ENCODE measurements at regions not wholly inside any gene's neighbourhood (a gene's known extent, or its start where the extent isn't known, plus 50 kb on each side); places are given as distances from the start of the nearest gene placed in this dataset.

DNA sequence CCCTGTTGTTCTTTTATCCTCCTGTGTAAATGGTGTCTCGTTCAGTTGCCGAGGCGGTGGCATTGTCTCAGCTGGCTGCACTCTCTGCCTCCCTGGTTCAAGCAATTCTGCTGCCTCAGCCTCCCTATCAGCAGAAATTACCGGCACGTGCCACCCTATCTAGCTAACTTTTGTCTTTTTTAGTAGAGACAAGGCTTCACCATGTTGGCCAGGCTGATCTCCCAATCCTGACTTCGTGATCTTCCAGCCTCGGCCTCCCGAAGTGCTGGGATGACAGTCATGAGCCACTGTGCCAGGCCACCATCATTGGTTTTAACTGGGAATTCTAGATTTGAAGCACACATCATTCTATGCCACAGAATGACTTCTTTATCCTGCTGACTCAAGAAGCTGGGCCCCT is 175.3 kb upstream of the ALG10B start:
- DNase-seq, result no peak

- no peak for DNase-seq
These were observed 174.7 kb upstream of the ALG10B start for GRCh38 chr12:38141861-38142260.

- no peak for DNase-seq
These were observed 173.6 kb upstream of the ALG10B start for GRCh38 chr12:38142974-38143373.

DNA sequence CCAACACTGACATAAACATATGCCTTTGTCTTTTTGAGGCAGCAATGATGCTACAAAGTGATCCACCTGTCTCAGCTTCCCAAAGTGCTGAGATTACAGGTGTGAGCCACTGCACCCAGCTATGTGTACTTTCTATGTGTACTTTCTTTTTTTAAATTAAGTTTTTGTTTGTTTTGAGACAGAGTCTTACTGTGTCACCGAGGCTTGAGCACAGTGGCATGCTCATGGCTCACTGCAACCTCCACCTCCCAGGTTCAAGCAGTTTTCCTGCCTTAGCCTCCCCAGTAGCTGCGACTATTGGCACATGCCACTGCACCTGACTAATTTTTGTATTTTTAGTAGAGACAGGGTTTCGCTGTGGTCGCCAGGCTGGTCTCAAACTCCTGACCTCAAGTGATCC is 172.5 kb upstream of the ALG10B start:
- no peak for DNase-seq

GRCh38 chr12:38144601-38145436 is 171.8 kb upstream of the ALG10B start:
- DNase-seq, result no peak

DNA sequence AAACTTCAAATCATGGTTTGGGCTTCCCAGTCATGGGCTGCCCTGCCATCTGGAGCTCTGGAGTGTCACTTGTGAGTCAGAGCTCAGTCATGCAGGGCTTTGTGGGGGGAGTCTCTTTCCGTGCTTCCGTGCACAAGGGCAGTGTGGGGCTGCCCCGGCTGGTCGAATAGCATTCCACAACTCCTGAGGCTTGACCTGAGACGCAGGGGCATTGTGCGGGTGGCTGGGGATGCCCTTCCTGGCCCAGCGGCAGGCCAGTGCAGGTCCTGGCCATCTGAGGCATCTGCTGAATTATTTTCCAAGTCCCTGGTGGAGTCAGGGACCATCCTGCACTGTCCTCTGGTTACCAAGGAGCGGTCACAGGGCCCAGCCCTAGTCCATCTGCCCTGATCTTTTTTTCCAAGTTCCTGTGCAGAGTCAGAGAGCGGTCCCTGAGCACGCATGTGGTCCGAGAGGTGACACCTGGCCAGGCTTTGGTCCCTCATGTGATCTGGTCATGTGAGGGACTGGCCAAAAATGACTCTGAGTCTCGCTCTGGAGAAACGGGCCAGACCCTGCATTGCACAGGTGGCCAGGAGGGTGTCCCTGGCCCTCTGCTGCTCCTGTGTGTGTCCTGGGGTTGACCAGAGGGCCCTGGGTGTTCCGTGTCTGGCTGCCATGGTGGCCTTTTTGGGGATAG is 167.0 kb upstream of the ALG10B start:
- DNase-seq, result no peak

- no peak for DNase-seq
These were observed 164.4 kb upstream of the ALG10B start for GRCh38 chr12:38151991-38152700.

GRCh38 chr12:38152816-38153736 is 163.5 kb upstream of the ALG10B start:
- no peak for DNase-seq

DNA sequence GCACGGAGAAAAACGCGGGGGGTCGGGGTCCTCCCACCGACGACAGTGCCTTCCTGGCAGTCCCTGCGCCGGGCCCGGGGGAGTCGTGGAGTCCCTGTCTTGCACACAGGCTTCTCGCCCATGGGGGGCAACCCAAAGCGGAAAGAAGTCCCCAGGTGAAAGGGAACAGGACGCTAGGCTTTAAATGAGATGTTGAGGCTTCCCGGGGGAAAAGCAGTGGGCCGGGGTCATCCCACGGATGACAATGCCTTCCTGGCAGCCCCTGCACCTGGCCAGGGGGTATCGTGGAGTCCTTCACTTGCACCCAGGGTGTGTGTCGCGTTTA is 162.9 kb upstream of the ALG10B start:
- no peak for DNase-seq

- DNase-seq, result no peak
These were observed 162.2 kb upstream of the ALG10B start for GRCh38 chr12:38154096-38155019.

DNA sequence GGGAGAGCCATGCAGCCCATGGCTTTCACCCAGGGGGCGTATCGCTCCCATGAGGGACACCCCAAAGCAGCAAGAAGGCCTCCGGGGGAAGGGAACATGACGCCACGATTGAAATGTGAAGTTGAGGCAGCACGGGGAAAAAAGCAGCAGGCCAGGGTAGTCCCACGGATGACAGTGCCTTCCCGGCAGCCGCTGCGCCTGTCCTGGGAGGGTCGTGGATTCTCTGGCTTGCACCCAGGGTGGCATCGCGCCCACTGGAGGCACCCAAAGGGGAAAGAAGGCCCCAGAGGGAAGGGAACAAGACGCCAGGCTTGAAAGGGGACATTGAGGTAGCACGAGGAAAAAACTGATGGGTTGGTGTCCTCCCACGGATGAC is 161.6 kb upstream of the ALG10B start:
- DNase-seq, result no peak

DNA sequence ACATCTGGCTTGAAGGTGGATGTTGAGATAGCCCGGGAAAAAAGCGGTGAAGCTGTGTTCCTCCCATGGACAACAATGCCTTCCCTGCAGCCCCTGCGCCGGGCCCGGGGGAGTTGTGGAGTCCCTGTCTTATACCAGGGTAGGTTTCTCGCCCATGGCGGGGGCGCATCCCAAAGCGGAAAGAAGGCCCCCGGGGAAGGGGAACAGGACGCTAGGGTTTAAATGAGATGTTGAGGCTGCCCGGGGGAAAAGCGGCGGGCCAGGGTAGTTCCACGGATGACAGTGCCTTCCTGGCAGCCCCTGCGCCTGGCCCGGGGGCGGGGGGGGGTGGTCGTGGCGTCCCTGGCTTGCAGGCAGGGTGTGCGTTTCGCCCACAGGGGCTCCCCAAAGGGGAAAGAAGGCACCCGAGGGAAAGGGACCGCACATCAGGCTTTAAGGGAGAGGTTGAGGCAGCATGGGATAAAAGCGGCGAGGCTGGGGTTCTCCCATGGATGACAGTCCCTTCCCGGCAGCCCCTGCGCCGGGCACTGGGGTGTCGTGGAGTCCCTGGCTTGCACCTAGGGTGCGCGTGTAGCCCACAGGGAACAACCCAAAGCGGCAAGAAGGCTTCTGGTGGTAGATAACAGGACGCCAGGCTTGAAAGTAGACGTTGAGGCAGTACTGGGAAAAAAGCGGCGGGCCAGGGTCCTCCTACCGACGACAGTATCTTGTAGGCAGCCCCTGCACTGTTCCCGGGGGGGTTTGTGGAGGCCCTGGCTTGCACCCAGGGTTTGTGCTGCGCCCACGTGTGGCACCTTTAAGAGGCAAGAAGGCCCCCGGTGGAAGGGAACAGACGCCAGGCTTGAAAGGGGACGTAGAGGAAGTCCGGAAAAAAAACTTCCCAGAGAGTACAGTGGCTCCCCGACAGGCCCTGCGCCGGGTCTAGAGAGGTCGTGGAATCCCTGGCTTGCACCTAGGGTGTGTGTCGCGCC is 160.8 kb upstream of the ALG10B start:
- DNase-seq, result no peak

DNA sequence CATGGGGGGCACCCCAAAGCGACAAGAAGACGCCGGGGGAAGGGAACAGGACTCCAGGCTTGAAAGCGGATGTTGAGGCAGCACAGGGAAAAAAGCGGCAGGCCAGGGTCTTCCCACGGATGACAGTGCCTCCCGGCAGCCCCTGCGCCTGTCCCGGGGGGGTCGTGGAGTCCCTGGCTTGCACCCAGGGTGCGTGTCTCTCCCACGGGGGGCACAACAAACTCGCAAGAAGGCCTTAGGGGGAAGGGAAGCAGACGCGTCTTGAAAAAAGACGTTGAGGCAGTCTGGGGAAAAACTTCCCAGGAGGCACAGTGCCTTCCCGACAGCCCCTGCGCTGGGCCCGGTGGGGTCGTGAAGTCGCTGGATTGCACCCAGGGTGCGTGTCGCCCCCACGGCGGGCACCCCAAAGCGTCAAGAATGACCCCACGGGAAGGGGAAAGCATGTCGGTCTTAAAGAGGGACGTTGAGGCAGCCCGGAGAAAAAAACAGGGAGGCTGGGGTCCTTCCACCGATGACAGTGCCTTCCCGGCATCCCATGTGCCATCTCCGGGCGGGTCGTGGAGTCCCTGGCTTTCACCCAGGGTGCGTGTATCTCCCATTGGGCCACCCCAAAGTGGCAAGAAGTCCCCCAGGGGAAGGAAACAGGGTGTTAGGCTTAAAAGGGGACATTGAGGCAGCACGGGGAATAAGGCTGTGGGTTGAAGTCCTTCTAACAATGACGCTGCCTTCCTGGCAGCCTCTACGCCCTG is 159.9 kb upstream of the ALG10B start:
- no peak for DNase-seq

GRCh38 chr12:38157274-38157932 is 159.2 kb upstream of the ALG10B start:
- no peak for DNase-seq

- no peak for DNase-seq
These were observed 158.6 kb upstream of the ALG10B start for GRCh38 chr12:38157933-38158401.

- no peak for DNase-seq
These were observed 158.0 kb upstream of the ALG10B start for GRCh38 chr12:38158428-38159091.

DNA sequence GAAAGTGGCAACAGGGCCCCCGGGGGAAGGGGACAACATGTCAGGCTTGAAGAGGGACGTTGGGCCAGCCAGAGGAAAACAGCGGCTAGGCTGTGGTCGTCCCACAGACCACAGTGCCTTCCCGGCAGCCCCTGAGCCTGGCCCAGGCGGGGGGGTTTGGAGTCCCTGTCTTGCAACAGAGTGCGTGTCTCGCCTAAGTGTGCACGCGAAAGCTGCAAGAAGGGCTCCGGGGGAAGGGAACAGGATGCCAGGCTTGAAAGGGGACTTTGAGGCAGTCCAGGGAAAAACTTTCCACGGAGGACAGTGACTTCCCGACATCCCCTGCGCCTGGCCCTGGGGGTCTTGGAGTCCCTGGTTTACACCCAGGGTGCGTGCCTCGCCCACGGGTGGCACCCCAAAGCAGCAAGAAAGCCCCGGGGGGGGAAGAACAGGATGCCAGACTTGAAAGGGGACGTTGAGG is 157.5 kb upstream of the ALG10B start:
- no peak for DNase-seq

DNA sequence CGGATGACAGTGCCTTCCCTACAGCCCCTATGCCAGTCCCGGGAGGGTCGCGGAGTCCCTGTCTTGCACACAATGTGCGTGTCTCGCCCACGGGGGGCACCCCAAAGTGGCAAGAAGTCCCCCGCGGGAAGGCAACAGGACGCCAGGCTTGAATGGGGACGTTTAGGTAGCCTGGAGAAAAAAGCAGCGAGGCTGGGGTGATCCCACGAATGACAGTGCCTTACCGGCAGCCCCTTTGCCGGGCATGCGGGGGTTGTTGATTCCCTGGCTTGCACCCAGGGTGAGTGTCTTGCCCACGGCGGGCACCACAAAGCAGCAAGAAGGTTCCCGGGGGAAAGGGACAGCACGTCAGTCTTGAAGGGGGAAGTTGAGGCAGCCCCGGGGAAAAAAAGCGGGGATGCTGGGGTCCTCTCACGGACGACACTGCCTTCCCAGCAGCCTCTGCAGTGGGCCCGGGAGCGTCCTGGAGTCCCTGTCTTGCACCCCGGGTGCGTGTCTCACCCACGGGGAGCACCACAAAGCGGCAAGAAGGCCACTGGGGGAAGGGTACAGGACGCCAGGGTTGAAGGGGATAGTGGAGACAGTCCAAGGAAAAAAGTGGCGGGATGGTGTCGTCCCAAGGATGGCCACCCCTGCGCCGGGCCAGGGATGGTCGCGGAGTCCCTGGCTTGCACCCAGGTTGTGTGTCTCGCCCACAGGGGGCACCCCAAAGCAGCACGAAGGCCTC is 156.8 kb upstream of the ALG10B start:
- DNase-seq, result no peak
